ENCODE measurements at regions not wholly inside any gene's neighbourhood (a gene's known extent, or its start where the extent isn't known, plus 50 kb on each side); places are given as distances from the start of the nearest gene placed in this dataset.
"Not testable (repeated sequence)": the region's sequence is repeated elsewhere in the genome, so short reads cannot be mapped to it uniquely, and the experiment has no call there.

- no peak for FAIRE-seq
Observed at GRCh38 chr12:38159591-38160317, 156.8 kb upstream of the ALG10B start.

GRCh38 chr12:38160318-38161122, 156.1 kb upstream of the ALG10B start:
- no peak for FAIRE-seq

- no peak for FAIRE-seq
Observed at GRCh38 chr12:38161123-38162000, 155.2 kb upstream of the ALG10B start.

GRCh38 chr12:38162013-38162412, 154.6 kb upstream of the ALG10B start:
- FAIRE-seq = no peak

GRCh38 chr12:38162708-38163441, 153.7 kb upstream of the ALG10B start:
- no peak for FAIRE-seq

GRCh38 chr12:38163442-38163801, 153.2 kb upstream of the ALG10B start:
- no peak for FAIRE-seq

- no peak for FAIRE-seq
Observed at GRCh38 chr12:38166225-38166624, 150.3 kb upstream of the ALG10B start.

GRCh38 chr12:38175538-38175937, 141.0 kb upstream of the ALG10B start:
- no peak for FAIRE-seq

- FAIRE-seq = not testable (repeated sequence)
Observed at GRCh38 chr12:38183617-38184016, 133.0 kb upstream of the ALG10B start.

GRCh38 chr12:38197286-38197685, 119.3 kb upstream of the ALG10B start:
- FAIRE-seq = not testable (repeated sequence)

GRCh38 chr12:38201461-38202276, 114.9 kb upstream of the ALG10B start:
- FAIRE-seq = no peak

GRCh38 chr12:38204831-38205230, 111.7 kb upstream of the ALG10B start:
- FAIRE-seq = no peak

GRCh38 chr12:38222011-38222410, 94.6 kb upstream of the ALG10B start:
- FAIRE-seq = no peak

GRCh38 chr12:38238328-38238727, 78.2 kb upstream of the ALG10B start:
- not testable (repeated sequence) for FAIRE-seq

GRCh38 chr12:38253778-38254177, 62.8 kb upstream of the ALG10B start:
- FAIRE-seq = no peak

GRCh38 chr12:38258411-38258810, 58.2 kb upstream of the ALG10B start:
- FAIRE-seq = no peak
